ENCODE measurements at regions not wholly inside any gene's neighbourhood (a gene's known extent, or its start where the extent isn't known, plus 50 kb on each side); places are given as distances from the start of the nearest gene placed in this dataset.

GRCh38 chr2:49514201-49514600 lies 359.9 kb upstream of the FSHR start:
- Histone ChIP-seq H3K4me3 (no peak overlapping the region), H3K9me3 (no peaks in the 10 kb centered on the region), H3K27me3 (no peaks in the 10 kb centered on the region), H3K4me1 (no peaks in the 10 kb centered on the region), H3K36me3 (no peaks in the 10 kb centered on the region), H3K27ac (no peak overlapping the region)
- no peak for DNase-seq
- no peak for TF ChIP-seq POLR2A (IDR thresholded peaks at IDR 0.05)
- no peak for TF ChIP-seq CTCF (IDR thresholded peaks at IDR 0.05)

GRCh38 chr2:49490710-49491109 lies 336.4 kb upstream of the FSHR start:
- no peak overlapping the region for H3K27ac ChIP-seq
- no peaks in the 10 kb centered on the region for H3K9me3 ChIP-seq
- DNase-seq, result peak in 1 of 3 donors; percentile 73
- no peaks in the 10 kb centered on the region for H3K27me3 ChIP-seq
- no peaks in the 10 kb centered on the region for H3K36me3 ChIP-seq
- TF ChIP-seq CTCF (IDR thresholded peaks at IDR 0.05), result peak in 4 of 6 experiments; percentile 36 to 59 (median 56)
- TF ChIP-seq POLR2A (IDR thresholded peaks at IDR 0.05), result no peak
- no peaks in the 10 kb centered on the region for H3K4me1 ChIP-seq
- H3K4me3 ChIP-seq, result no peak overlapping the region

- Histone ChIP-seq H3K4me1 (no peaks in the 10 kb centered on the region), H3K27ac (no peak overlapping the region), H3K4me3 (no peak overlapping the region), H3K9me3 (no peaks in the 10 kb centered on the region), H3K27me3 (no peaks in the 10 kb centered on the region), H3K36me3 (no peaks in the 10 kb centered on the region)
- TF ChIP-seq CTCF (IDR thresholded peaks at IDR 0.05), result no peak
- no peak for TF ChIP-seq POLR2A (IDR thresholded peaks at IDR 0.05)
- DNase-seq, result no peak
Measured at GRCh38 chr2:49487139-49487538, 332.8 kb upstream of the FSHR start.

GRCh38 chr2:49480520-49480919 lies 326.2 kb upstream of the FSHR start:
- Histone ChIP-seq H3K27ac (no peak overlapping the region), H3K4me3 (no peak overlapping the region), H3K36me3 (no peaks in the 10 kb centered on the region), H3K9me3 (no peaks in the 10 kb centered on the region), H3K27me3 (no peaks in the 10 kb centered on the region), H3K4me1 (no peaks in the 10 kb centered on the region)
- no peak for DNase-seq
- TF ChIP-seq CTCF (IDR thresholded peaks at IDR 0.05) (no peak), POLR2A (IDR thresholded peaks at IDR 0.05) (no peak)

- no peak for DNase-seq
- Histone ChIP-seq H3K4me3 (no peak overlapping the region), H3K27me3 (no peaks in the 10 kb centered on the region), H3K27ac (no peak overlapping the region), H3K9me3 (no peaks in the 10 kb centered on the region), H3K36me3 (no peaks in the 10 kb centered on the region), H3K4me1 (no peaks in the 10 kb centered on the region)
- TF ChIP-seq POLR2A (IDR thresholded peaks at IDR 0.05) (no peak), CTCF (IDR thresholded peaks at IDR 0.05) (no peak)
Measured at GRCh38 chr2:49465157-49465831, 311.0 kb upstream of the FSHR start.
